SH-SY5Y (cell line): ENCODE measurements at regions not wholly inside any gene's neighbourhood (a gene's known extent, or its start where the extent isn't known, plus 50 kb on each side); places are given as distances from the start of the nearest gene placed in this dataset.

Experiments used
- GATA2 ChIP-seq: IDR thresholded peaks from 2 replicates; pipeline ENCODE4 v1.6.1; 2011; ENCODE audit warnings: mild to moderate bottlenecking, low read depth, low read length
- GATA3 ChIP-seq: IDR thresholded peaks from 2 replicates; pipeline ENCODE4 v1.6.1; 2011; ENCODE audit warnings: low read depth, mild to moderate bottlenecking, low read length, moderate library complexity

GRCh38 chr6:119915971-119916370 lies 566.4 kb upstream of the MAN1A1 start:
- TF ChIP-seq GATA2 = no peak
- no peak for TF ChIP-seq GATA3
